GM10248 (cell line): ENCODE measurements at regions not wholly inside any gene's neighbourhood (a gene's known extent, or its start where the extent isn't known, plus 50 kb on each side); places are given as distances from the start of the nearest gene placed in this dataset.
"Not testable (repeated sequence)": the region's sequence is repeated elsewhere in the genome, so short reads cannot be mapped to it uniquely, and the experiment has no call there.

Experiments used
- CTCF ChIA-PET: fragments of 300-600 bp; sonication (Branson Sonifier 250); formaldehyde crosslinking; extraction: SDS; loops from one replicate; lab custom pipeline; 2021; ENCODE audit warnings: antibody characterized with exemption; lab: Yijun Ruan, JAX
- POLR2A ChIA-PET: fragments of 350-650 bp; sonication (Branson Sonifier 250); formaldehyde crosslinking; extraction: SDS; loops from one replicate; lab custom pipeline; 2020; ENCODE audit warnings: antibody characterized with exemption; lab: Yijun Ruan, JAX
- DNase-seq: peaks from one replicate; pipeline ENCODE4 v3.0.0; 2012; ENCODE audit errors: extremely low spot score
- TF ChIP-seq, protein P1 (sequence below): IDR thresholded peaks from 2 replicates; pipeline ENCODE4 v1.5.1; 2012; ENCODE audit warnings: mild to moderate bottlenecking, low read depth; ENCODE audit errors: extremely low read depth, missing control alignments, control extremely low read depth

DNA sequence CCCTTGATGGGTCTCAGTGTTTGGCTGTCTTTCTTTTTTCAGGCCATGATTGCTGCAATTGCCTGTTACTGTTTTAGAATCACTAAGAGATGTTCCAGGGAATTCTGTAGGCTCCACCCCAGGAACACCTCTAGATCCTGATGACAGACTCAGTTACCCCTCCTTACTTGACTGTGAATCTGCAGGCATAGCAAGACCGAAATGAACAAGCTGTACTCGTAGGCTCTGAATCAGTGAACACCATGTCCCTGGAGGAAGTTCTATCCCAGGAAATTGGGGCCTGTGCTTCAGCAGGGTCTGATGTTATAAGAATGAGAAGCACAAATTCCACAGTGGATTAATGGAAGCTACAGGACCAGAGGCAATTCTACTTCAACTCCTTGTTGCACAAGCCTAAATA, 148.6 kb downstream of the COPS8 start:
- TF ChIP-seq, protein P1, sequence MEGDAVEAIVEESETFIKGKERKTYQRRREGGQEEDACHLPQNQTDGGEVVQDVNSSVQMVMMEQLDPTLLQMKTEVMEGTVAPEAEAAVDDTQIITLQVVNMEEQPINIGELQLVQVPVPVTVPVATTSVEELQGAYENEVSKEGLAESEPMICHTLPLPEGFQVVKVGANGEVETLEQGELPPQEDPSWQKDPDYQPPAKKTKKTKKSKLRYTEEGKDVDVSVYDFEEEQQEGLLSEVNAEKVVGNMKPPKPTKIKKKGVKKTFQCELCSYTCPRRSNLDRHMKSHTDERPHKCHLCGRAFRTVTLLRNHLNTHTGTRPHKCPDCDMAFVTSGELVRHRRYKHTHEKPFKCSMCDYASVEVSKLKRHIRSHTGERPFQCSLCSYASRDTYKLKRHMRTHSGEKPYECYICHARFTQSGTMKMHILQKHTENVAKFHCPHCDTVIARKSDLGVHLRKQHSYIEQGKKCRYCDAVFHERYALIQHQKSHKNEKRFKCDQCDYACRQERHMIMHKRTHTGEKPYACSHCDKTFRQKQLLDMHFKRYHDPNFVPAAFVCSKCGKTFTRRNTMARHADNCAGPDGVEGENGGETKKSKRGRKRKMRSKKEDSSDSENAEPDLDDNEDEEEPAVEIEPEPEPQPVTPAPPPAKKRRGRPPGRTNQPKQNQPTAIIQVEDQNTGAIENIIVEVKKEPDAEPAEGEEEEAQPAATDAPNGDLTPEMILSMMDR, result no peak
- POLR2A ChIA-PET, result no interaction called here
- DNase-seq, result no peak
- CTCF ChIA-PET, result no interaction called here

DNA sequence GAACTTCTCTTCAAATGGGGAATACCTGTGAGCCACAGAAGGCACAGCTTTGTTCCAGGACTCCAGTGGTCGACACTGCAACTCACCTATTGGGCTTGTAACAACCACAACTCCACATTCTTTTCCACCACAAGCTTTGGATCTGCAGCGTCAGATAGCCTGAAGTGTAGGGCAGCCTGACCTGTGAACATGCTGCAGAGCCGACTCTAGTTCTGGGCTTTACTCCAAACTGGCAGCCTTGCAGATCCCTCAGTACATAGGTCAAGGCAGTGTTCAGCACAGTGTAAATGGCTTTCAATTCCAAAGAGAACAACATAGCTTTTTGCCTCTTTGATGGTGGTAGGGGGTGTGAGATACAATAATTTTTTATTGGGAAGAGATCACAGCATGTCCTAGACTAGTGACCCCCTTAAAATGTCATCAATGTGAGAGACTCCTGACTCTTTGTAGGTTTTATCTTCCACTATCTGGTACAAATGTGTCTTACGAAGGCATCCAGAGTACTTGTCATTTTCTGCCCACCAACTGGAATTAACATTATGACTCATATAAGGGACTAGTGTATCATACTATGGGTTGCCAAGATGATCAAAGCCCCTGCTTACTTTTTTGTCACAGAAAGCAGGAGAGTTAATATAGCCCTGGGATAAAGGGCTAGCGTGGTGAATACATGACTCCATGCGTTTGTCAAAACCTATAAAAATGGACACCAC, 149.8 kb downstream of the COPS8 start:
- TF ChIP-seq, protein P1, result no peak
- DNase-seq, result no peak
- CTCF ChIA-PET, result interaction anchor here (0.6 kb wide), 1 partner anchor 76 kb away, joined by 3 read pairs; no protein-coding TSS in a partner anchor
- POLR2A ChIA-PET, result no interaction called here

DNA sequence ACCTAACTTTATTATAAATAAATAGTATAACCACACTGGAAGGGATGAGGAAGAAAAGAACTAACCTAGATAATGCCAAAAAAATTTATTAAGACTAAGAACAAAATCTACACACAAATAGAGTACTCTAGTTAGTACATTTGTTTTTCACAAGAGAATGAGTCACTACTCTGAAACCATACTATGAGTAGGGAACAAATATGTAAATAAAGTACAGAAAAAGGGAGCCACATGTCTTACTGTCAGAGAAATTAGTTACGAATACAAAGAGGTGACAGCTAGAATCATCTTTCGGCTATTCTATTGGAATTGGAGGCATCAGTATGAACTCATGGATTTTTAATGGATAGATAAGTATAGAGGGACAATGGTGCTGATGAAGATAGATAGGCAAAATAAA, 150.5 kb downstream of the COPS8 start:
- CTCF ChIA-PET, result interaction anchor here (0.6 kb wide), 1 partner anchor 76 kb away, joined by 3 read pairs; no protein-coding TSS in a partner anchor
- TF ChIP-seq, protein P1, result no peak
- POLR2A ChIA-PET, result no interaction called here
- no peak for DNase-seq

DNA sequence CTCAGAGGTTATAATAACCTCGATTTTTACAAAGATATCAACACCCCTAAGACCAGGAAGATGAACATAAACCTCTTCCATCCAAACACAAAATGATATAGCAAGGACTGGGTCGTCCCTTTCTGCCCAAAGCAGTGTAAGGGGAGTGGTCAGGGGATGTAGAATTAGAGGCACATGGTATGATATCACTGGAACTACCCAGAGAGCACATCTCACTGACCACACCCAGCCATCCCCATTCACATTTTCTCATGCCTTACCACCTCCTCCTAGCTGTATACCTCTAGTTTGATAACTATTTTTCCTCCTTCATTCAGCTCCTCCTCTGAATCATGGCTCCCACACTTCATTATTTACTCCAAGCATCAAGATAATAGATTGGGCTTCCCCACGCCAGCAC, 152.6 kb downstream of the COPS8 start:
- no peak for DNase-seq
- TF ChIP-seq, protein P1, result no peak
- ChIA-PET CTCF (interaction anchor here (1.4 kb wide), 1 partner anchor 89 kb away, joined by 3 read pairs; no protein-coding TSS in a partner anchor), POLR2A (no interaction called here)

GRCh38 chr2:237240252-237240651, 154.6 kb downstream of the COPS8 start:
- POLR2A ChIA-PET, result no interaction called here
- CTCF ChIA-PET, result no interaction called here
- DNase-seq, result no peak
- TF ChIP-seq, protein P1, result no peak

- DNase-seq, CTCF ChIA-PET, POLR2A ChIA-PET: not testable (repeated sequence)
These were observed 155.2 kb downstream of the COPS8 start for GRCh38 chr2:237240868-237241267.

DNA sequence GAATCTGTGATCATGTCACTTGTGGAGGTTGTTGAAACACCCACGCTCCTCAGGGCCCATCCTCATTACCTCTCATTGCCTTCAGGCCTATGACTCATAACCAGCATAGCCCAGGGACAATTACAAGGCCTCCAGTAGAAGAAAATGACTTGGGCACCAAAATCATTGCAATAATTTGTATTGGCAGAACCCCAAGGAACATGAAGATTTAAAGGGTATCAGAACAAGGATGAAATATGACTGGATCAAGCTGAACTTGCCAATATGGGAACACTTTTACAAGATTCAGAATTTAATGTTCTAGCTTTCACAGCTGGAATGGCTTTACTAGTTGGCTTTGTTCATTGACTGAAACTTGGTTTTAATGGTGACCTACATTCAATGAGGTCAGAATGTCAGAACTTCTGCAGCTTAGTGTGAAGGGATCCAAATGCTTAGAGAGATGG, 156.4 kb downstream of the COPS8 start:
- POLR2A ChIA-PET, result no interaction called here
- no peak for DNase-seq
- TF ChIP-seq, protein P1, result no peak
- CTCF ChIA-PET, result no interaction called here
